ENCODE measurements at regions not wholly inside any gene's neighbourhood (a gene's known extent, or its start where the extent isn't known, plus 50 kb on each side); places are given as distances from the start of the nearest gene placed in this dataset.

- TF ChIP-seq CTCF (IDR thresholded peaks at IDR 0.05) (no peak), EZH2 (IDR thresholded peaks at IDR 0.05) (no peak)
Observed at GRCh38 chr11:70495351-70496310, 97.3 kb downstream of the CTTN start.

All from neural progenitor cell (in vitro differentiated cells).